Inferior parietal cortex (tissue), 1 donor: ENCODE measurements at regions not wholly inside any gene's neighbourhood (a gene's known extent, or its start where the extent isn't known, plus 50 kb on each side); places are given as distances from the start of the nearest gene placed in this dataset.

Experiments
- DNase-seq: peaks from one replicate; pipeline ENCODE4 v3.0.0-alpha.2; 2016; ENCODE audit errors: extremely low spot score

DNA sequence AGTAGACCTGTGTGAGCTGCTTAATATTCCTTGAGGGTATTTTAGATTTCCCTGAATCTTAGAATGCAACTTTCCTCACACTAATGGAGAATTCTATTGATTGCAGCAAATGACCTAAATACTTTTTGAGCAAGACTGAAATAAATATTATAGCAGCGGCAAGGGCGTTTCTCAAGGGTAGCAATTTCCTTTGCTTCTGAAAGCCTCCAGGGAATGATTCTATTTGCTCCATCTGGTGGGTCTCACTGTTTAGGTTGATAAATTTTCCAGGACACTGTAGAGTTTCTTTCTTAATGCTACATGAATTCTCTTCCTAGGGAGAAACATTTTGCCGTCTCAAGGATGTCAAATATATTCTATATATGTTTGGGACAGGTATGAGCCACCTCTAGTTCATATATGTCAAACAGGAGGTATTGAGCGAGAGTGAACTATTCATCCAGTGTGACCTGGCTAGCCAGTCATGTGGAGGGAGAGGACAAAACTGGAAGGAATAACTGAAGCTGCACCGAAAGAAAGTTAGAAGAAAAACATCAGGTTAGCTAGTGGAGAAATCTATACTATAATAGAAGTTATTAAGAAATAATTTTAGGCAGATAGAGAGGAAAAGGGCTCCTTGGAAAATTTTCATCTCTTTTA, 57.9 kb upstream of the FZD8 start:
- DNase-seq, result no peak

DNA sequence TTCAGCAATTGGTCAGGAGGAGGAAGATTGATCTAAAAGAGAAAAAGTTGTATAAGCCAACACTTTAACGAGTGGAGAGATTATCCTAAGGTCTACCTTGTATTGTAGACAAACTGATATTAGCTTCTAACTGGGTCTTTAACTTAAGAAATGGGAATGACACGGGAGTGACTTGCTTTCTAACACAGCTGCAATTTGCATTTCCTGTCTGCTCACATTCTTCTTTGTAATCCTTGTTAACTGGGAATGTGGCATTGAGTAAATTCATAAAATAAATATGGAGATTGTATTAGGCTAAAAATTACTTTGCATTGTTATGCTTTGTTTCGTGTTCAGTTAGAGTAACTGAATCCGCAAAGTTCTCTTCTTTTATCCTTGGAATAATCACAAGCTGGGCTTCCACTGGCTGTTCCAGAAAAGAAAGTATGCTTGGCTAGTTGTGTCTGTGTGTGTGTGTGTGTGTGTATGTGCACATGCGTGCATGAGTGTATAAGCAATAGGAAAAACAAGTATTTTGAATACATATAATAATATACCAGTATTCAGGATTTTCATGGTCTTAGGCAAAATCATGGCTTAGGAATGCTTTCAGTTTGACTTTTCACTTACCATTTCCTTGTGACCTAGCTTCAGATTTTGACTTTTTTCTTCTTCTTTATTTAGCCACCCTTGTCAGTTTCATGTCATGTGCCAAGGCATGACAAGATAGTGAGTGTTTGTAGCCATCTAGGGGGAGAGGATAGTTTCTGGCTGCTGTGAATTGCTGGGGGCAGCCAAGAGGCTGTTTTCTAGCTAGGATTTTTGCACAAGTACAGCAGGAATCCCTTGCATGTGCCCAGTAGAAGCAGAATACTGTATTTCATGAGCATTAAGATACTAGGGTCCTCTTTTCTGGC, 54.5 kb upstream of the FZD8 start:
- no peak for DNase-seq

- no peak for DNase-seq
Measured at GRCh38 chr10:35693800-35694199, 51.7 kb upstream of the FZD8 start.
